ENCODE measurements at regions not wholly inside any gene's neighbourhood (a gene's known extent, or its start where the extent isn't known, plus 50 kb on each side); places are given as distances from the start of the nearest gene placed in this dataset.

- FAIRE-seq (no peak), DNase-seq (ENCODE audit: low read depth) (no peak)
- Histone ChIP-seq H4K20me1 (ENCODE audit: insufficient read depth, low read length) (no peaks in the 10 kb centered on the region), H3K4me3 (ENCODE audit: insufficient read depth, low read depth, low read length) (no peak overlapping the region), H3K27me3 (ENCODE audit: insufficient read depth, low read length) (no peaks in the 10 kb centered on the region), H3K36me3 (ENCODE audit: insufficient read depth, low read length) (no peaks in the 10 kb centered on the region), H3K4me1 (ENCODE audit: insufficient read depth, low read length) (no peaks in the 10 kb centered on the region), H3K27ac (ENCODE audit: low read depth, low read length) (no peak overlapping the region), H3K79me2 (ENCODE audit: insufficient read depth, low read length) (no peaks in the 10 kb centered on the region), H3K4me2 (ENCODE audit: low read length) (no peak overlapping the region), H2AFZ (ENCODE audit: low read depth, low read length) (no peak overlapping the region), H3K9ac (ENCODE audit: low read length) (no peak overlapping the region), H3K9me3 (ENCODE audit: insufficient read depth, low read depth, low read length) (peaks cover 3% of the 10 kb centered on the region)
- Mint-ChIP-seq H3K27ac (ENCODE audit: unreplicated experiment) (no peak overlapping the region), H3K4me1 (ENCODE audit: low read depth, unreplicated experiment) (no peaks in the 10 kb centered on the region), H3K4me3 (ENCODE audit: unreplicated experiment) (no peak overlapping the region), H3K36me3 (ENCODE audit: low read depth, unreplicated experiment) (no peaks in the 10 kb centered on the region), H3K27me3 (ENCODE audit: low read depth, unreplicated experiment) (no peaks in the 10 kb centered on the region), H3K9me3 (ENCODE audit: unreplicated experiment) (no peaks in the 10 kb centered on the region)
- TF ChIP-seq CTCF (IDR thresholded peaks at IDR 0.05; ENCODE audit: insufficient read depth, low read depth, low read length) (no peak), EZH2 (IDR thresholded peaks at IDR 0.05; ENCODE audit: insufficient read depth, low read length) (no peak)
Observed at GRCh38 chr21:22297575-22297974, 1299.4 kb downstream of the NCAM2 start.

GRCh38 chr21:22311741-22312462 is 1313.7 kb downstream of the NCAM2 start:
- DNase-seq (ENCODE audit: low read depth) (no peak), FAIRE-seq (no peak)
- no peak overlapping the region for H3K4me3 ChIP-seq (ENCODE audit: insufficient read depth, low read depth, low read length)
- Mint-ChIP-seq H3K9me3 (ENCODE audit: unreplicated experiment) (peaks cover 6% of the 10 kb centered on the region), H3K27me3 (ENCODE audit: low read depth, unreplicated experiment) (no peaks in the 10 kb centered on the region), H3K4me1 (ENCODE audit: low read depth, unreplicated experiment) (no peaks in the 10 kb centered on the region), H3K4me3 (ENCODE audit: unreplicated experiment) (no peak overlapping the region), H3K27ac (ENCODE audit: unreplicated experiment) (no peak overlapping the region), H3K36me3 (ENCODE audit: low read depth, unreplicated experiment) (peaks cover 2% of the 10 kb centered on the region)
- H3K79me2 ChIP-seq (ENCODE audit: insufficient read depth, low read length), result no peaks in the 10 kb centered on the region
- H3K9me3 ChIP-seq (ENCODE audit: insufficient read depth, low read depth, low read length), result no peaks in the 10 kb centered on the region
- no peaks in the 10 kb centered on the region for H4K20me1 ChIP-seq (ENCODE audit: insufficient read depth, low read length)
- TF ChIP-seq CTCF (IDR thresholded peaks at IDR 0.05; ENCODE audit: insufficient read depth, low read depth, low read length) (no peak), EZH2 (IDR thresholded peaks at IDR 0.05; ENCODE audit: insufficient read depth, low read length) (no peak)
- no peak overlapping the region for H2AFZ ChIP-seq (ENCODE audit: low read depth, low read length)
- no peak overlapping the region for H3K27ac ChIP-seq (ENCODE audit: low read depth, low read length)
- H3K9ac ChIP-seq (ENCODE audit: low read length), result no peak overlapping the region
- H3K4me1 ChIP-seq (ENCODE audit: insufficient read depth, low read length), result no peaks in the 10 kb centered on the region
- no peaks in the 10 kb centered on the region for H3K36me3 ChIP-seq (ENCODE audit: insufficient read depth, low read length)
- H3K27me3 ChIP-seq (ENCODE audit: insufficient read depth, low read length), result no peaks in the 10 kb centered on the region
- H3K4me2 ChIP-seq (ENCODE audit: low read length), result no peak overlapping the region

- Histone ChIP-seq H4K20me1 (ENCODE audit: insufficient read depth, low read length) (no peaks in the 10 kb centered on the region), H3K4me2 (ENCODE audit: low read length) (no peak overlapping the region), H3K4me1 (ENCODE audit: insufficient read depth, low read length) (no peaks in the 10 kb centered on the region), H2AFZ (ENCODE audit: low read depth, low read length) (no peak overlapping the region), H3K27ac (ENCODE audit: low read depth, low read length) (no peak overlapping the region), H3K27me3 (ENCODE audit: insufficient read depth, low read length) (no peaks in the 10 kb centered on the region), H3K36me3 (ENCODE audit: insufficient read depth, low read length) (no peaks in the 10 kb centered on the region), H3K9me3 (ENCODE audit: insufficient read depth, low read depth, low read length) (peaks cover 2% of the 10 kb centered on the region), H3K79me2 (ENCODE audit: insufficient read depth, low read length) (no peaks in the 10 kb centered on the region), H3K4me3 (ENCODE audit: insufficient read depth, low read depth, low read length) (no peak overlapping the region), H3K9ac (ENCODE audit: low read length) (no peak overlapping the region)
- peaks cover 2% of the 10 kb centered on the region for H3K36me3 Mint-ChIP-seq (ENCODE audit: low read depth, unreplicated experiment)
- DNase-seq (ENCODE audit: low read depth), result no peak
- FAIRE-seq, result no peak
- no peak overlapping the region for H3K4me3 Mint-ChIP-seq (ENCODE audit: unreplicated experiment)
- TF ChIP-seq EZH2 (IDR thresholded peaks at IDR 0.05; ENCODE audit: insufficient read depth, low read length) (no peak), CTCF (IDR thresholded peaks at IDR 0.05; ENCODE audit: insufficient read depth, low read depth, low read length) (no peak)
- peaks cover 6% of the 10 kb centered on the region for H3K9me3 Mint-ChIP-seq (ENCODE audit: unreplicated experiment)
- H3K27ac Mint-ChIP-seq (ENCODE audit: unreplicated experiment), result no peak overlapping the region
- H3K4me1 Mint-ChIP-seq (ENCODE audit: low read depth, unreplicated experiment), result no peaks in the 10 kb centered on the region
- H3K27me3 Mint-ChIP-seq (ENCODE audit: low read depth, unreplicated experiment), result no peaks in the 10 kb centered on the region
Observed at GRCh38 chr21:22314963-22315362, 1316.8 kb downstream of the NCAM2 start.

Data from astrocyte (in vitro differentiated cells and primary cell).